ENCODE measurements at regions not wholly inside any gene's neighbourhood (a gene's known extent, or its start where the extent isn't known, plus 50 kb on each side); places are given as distances from the start of the nearest gene placed in this dataset.
"Not testable (repeated sequence)": the region's sequence is repeated elsewhere in the genome, so short reads cannot be mapped to it uniquely, and the experiment has no call there.

DNA sequence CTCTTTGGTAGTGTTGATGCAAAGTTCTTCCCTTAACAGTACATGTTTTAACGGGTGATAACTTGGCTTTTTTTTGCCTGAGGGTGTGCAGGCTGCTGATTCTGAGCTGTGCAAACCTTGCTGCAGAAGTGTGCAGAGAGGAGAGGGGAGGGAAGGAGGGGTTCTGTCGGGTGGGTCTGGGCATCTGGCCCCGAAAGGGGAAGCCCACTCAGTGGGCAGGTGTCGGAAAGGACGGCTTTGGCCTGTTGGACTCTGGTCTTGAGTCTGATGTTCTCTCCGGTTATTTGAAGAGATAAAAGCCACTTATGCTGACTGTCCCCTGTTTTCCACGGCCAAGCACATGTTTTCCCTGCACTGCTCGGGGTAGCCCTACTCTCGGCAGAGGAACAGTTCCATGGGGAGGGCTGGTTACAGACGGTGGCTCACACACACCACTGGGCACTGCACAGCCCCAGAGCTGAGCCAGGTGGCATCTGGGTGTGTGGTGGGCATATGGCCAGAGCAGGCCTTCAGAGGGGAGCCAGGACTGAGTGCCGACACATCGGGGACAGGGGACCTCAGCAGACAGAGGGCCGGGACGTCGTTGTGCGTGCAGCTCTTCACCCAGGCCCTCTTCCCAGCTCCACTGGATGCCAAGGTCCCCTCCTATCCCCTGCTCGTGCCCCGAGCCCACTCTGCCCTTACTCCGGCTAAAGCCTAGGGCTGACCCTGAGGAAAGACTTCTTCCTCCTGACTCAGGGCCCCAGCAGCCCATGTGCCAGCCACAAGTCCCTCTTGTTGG lies 93.2 kb downstream of the TEX29 start:
- no peak for DNase-seq

DNA sequence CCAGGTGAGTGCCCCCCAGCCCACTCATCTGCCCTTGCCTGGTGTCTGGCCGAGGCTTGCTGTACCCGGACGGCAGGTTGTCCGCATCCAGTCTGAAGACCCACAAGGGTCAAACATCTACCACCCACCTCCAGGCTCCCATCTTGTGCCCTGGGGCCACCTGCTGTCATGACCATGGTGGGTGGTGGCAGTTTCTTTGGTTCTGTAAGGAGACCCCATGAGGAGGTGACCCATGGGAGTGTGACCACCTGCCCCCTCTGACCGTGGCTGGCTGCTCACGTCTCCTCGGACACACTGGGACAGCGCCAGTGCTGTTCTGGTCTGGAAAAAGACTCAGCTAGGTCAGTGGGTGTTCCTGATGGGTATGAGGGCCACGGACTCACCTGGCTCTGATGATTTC lies 93.9 kb downstream of the TEX29 start:
- no peak for DNase-seq

DNA sequence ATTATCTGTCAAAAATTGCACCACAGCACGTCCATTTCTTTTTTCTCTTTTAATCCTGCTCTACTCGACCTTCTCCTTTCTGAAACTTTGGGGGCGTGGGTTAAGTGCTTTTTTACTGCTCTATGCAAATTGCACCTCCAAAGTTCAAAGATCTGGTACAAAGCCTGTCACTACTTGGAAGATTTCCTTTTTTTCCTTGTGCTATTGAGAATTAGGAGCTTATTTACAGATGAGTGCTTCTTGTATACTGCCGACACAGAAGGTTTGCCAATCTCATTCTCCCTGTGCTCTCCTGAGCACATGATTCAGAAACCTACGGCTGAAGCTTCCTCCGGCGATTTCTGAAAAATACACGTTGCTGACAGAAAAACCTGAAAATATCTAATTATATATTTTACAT lies 94.8 kb downstream of the TEX29 start:
- no peak for DNase-seq

DNA sequence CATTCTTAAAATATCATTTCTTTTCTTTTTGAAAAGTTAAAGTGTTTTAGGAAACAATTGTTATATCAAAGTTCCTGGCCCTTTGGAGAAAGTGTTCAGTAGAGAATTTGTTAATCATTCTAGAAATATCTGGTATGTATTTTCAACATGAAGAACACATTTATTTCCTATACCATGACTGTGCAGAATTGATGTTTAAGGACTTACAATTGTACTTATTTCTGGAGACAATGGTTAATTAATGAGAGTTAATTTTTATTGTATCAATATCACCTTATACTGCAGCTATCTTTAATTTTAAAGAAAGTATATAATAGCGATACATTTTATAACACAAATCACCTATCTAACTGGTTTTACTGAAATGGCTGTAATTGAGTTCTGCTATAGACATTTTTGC lies 95.3 kb downstream of the TEX29 start:
- no peak for DNase-seq

DNA sequence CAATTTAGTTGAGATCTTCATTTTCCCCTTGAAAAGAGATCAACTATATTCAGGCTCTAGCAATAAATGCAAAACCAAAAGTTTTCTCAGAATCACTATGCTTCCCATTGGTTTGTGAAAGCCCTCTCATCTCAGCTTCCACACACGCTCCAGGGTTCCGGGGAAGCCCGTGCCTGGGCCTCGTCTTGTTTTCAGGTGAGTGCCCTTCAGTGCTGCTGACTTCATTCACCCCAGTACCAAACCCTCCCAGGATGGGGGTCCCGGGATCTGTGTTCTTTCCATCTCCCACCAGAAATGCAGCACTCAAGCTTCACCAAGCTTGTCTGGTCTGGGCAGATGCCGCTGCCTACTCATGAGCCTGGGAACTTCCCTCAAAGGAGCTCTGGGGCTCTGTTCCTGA lies 97.7 kb downstream of the TEX29 start:
- DNase-seq = no peak

DNA sequence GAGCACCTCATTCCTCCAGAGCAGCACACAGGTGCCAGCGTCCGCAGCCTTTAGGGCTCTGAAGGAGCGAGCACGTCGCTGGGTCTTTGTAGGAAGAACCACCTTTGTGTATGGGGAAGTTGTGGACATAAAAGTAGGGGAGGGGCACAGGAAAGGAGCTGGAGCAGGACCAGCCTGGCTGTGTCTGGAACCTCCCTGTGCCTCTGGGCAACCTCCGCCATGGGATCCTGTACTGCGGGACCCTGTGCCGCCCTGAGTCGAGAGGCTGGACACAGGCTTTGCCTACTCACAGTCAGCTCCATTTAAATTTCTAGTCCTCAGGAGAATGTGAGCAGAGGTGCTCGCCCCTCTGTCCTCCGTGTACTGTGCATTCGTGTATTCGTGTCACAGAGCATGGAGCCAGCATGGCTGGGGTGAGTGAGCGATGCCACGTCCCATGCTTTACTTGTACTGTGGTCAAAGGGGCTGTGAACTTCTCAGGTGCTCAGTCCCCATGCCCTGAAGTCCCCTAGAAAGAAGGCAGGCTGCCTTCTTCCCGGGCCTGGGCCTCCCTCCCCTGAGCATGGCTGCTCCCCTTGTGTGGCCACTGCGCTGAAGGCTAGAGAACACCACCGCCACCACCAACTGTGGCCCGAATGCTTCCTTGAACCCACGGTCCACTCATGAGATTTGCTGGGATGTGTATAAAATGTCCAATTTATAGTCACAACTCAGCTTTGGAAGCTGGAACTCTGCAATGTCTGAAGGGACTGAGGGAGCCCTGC lies 99.9 kb downstream of the TEX29 start:
- DNase-seq = no peak

DNA sequence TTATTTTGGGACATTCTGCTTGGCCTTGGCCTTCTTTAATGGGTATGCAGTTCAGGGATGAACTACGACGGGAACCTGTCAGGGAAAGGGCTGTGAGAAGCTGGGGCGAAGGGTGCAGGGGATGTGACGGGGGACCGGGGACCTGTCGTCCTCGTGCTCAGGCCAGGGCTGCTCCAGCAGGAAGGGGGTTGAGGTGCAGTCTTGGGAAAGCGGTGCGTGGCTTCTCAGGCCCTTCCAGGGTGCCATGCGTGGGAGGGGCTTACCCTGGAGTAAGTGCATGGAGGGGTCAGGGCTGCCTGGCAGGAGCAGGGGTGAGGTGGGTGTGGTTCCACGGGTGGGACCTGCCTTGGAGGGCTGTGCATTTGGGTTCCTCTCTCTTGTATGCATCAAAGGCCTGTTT lies 100.8 kb downstream of the TEX29 start:
- no peak for DNase-seq

DNA sequence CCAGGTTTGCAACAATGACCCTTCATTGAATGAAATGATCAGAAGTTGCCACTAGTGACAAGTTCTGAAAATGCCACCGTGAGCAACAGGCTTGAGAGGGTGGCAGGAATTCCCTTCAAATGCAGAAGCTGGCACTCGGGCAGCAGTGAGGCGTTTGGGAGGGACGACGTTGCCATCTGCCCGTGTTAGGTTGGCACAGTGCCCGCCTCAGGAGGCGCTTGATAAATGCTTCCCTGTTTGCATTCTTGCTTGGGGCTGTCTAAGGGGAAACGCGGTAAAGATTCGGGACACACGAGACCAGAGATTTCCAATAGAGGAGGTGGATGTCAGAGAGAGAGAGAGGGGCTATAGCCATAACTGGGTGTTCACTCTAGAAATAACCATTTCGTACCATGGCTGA lies 101.9 kb downstream of the TEX29 start:
- DNase-seq = no peak

DNA sequence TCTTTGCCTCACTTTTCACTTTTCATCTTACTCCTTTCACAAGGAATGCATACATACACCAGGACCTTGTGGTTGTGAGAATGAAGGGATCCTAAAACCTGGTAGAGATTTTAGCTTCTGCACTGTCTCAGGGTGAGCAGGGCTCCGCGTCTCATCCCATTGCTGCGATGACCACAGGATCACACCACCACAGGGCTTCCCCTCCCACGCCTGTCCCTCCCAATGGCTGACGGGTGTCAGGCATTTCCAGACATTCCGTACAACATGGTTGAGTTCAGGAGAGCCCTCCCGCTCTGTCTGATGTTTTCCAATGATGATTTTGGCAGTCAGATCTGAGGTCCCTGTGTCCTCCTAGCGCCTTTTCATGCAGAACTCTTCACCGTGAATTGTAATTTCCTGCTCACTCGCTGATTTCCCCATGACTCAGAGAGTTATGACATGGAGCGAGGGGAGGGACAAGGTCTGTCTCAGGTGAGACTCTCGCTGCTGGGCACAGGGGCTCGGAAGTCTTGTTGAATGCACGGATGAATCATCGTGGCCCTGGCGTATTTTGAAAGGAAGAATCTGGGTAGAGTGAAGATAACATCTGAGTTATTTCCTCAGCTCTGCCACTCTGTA lies 102.8 kb downstream of the TEX29 start:
- no peak for DNase-seq

DNA sequence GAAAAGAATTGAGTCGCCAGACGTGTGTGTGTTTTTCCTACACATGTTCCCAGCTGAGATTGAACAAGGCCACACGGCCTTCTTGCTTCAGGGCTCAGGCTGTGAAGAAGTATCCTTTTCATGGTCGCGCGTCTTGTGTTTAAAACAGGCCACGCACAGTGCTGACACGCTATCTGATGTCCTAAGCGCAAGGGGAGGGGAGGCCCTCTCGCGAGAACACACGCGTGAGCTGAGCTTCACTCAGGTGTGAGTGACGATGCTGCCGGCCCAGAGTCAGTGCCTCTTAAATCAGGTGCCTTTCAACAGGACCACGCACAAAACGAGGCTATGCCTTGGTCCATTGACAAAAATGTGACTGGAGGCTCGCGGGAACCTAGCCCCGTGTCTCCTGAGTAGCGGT lies 103.7 kb downstream of the TEX29 start:
- no peak for DNase-seq

DNA sequence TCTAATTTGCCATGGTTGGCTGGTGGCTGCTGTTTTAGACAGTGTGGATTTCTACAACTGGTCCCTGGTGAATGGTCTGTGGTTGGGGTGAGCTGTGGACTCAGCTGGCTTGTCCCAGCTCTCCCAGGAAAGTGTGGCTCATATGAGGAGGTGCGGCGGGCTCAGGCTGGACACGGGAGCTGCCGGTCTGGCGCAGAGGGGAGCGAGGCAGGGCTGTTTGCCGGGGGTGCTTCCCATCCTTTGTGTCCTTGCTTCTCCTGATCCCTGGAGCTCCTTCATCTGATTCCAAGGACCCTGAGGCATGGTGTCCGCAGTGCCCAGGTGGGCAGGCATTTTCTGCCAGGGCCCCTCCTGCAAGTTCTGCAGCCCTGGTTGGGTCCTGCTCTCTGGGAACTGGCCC lies 104.9 kb downstream of the TEX29 start:
- DNase-seq = no peak

DNA sequence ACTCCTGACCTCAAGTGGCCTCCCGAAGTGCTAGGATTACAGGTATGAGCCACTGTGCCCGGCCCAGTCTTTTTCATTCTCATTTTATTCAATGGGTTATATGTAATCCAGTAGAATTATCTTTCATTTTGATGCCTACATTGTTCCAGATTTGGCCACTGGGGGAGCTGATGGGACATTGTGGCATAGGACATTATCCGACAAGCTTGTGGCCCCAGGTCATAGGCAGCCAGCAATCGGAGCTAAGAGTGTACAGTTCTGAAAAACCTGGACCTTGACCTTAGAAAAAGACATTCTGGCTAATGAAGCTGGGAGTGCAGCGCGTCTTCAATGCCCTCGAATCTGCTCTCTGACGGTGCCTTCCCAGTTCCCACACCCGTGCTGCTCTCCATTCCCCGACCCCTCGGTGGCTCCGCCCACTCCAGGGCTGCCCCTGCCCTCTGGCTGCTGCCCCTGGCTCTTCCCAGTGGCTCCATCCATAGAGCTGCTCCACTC lies 108.7 kb downstream of the TEX29 start:
- DNase-seq = peak; percentile 2

DNA sequence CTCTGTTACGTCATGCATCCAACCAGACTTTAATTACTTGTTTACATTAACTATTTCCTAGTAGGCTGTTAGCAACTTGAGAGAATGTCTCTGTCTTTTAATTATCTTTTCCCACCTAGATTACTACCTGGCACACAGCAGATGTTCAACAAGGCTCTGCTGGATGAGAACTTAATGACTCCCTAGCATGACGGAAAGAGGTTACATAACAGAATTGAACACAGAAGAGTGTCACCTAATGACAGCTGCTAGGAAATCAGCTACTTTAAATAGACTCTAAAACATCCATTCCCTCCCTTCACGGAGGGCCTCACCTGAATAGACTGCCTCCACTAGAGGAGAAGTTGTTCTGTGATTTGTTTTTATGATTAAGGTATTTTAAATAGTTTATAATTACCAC lies 110.8 kb downstream of the TEX29 start:
- DNase-seq = no peak

DNA sequence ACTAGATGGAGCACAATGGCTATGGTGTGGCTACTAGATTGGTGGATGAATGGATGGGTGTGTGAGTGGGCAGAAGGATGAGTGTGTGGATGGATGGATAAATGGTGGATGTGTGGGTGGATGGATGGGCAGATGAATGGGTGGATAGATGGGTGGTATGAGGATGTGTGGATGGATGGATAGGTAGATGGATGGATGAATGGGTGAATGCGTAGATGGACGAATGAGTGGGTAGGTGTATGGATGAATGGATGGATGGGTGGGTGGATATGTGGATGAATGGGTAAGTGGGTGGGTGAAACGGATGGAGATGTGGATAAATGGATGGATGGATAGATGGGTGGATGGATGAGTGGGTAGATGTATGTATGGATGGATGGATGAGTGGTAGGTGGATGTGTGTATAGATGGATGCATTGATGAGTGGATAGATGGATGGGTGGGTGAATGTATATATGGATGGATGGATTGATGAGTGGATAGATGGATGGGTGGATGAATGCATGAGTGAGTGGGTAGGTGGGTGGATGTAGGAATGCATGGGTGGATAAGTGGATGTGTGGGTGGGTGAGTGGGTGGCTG lies 114.2 kb downstream of the TEX29 start:
- DNase-seq = no peak

DNA sequence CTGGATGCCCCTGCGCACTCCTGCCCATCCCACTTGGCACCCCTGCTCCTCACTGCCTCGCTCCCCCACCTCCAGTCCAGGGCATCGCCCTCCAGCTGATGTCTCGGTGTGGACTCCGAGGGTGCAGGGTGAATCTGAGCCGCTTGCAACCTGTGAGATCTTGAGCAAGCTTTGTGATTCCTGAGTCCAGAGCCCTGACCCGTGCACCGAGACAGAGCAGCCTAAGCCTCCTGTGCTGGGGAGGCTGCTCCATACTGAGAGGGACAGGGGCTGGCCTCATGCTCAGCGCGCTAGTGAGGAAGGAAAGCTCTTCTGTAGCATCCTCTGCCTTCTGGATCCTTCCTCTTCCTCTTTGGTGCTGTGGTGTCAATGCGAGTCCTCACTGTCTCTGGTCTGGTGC lies 116.0 kb downstream of the TEX29 start:
- no peak for DNase-seq

DNA sequence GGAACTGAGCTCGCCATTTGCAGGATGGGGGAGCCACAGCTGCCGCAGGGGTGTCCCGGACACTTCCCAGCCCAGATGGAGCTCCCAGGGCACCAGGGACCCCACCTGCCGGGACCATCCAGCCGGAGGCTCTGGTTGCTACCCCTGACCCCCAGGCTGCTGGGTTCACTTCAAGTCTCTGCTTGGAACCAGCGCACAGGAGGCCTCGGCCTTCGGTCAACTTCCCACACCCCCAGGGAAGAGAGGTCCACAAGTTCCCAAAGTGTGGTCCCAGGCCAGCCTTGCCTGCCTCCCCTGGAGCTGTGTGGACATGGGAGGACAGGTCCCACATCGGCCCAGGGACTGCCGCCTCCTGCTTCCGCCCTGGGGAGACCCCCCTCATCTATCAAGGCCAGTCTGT lies 117.0 kb downstream of the TEX29 start:
- no peak for DNase-seq

DNA sequence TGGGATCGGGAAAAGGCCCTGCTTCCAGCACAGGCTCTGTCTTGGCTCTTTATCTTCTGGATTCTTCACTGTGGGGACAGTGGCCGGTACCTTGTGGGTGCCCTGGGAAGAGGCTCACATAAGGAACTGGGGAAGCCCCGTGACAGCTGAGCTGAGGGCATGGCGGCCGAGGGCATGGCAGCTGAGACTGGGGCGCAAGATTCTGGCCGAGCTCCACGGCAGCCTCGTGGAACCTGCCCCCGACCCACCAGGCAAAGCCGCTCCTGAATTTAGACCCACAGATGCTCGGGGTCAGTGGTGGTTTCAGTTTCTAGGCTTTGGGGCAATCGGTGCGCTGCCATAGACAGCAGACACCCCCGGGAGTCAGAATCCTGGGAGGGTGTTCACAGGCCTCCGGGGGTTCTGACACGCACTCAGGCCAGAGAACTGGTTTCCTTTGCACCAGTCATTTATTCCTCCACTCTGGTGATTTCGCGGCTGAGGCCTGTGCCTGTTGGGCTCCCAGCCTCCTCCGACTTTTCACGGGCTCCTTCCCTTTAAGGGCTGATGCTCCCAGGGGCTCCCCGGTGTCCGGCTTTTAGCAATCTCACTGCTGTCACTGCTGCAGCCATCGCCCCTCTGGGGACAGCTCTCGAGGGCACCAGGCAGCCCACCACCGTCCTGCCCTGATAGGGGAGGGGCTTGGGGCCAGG lies 117.6 kb downstream of the TEX29 start:
- DNase-seq = no peak

DNA sequence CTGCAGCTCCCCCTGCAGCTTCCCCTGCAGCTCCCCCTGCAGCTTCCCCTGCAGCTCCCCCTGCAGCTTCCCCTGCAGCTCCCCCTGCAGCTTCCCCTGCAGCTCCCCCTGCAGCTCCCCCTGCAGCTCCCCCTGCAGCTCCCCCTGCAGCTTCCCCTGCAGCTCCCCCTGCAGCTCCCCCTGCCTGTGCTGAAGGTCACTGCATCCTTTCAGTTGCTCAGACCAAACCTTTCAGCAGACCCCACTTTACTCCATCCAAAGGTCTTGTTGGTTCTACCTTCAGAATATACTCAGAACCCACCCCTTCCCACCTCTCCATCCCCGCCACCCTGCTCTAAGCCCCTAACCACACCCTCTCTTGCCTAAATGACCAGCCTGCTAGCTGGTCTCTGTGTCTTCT lies 120.0 kb downstream of the TEX29 start:
- not testable (repeated sequence) for DNase-seq

DNA sequence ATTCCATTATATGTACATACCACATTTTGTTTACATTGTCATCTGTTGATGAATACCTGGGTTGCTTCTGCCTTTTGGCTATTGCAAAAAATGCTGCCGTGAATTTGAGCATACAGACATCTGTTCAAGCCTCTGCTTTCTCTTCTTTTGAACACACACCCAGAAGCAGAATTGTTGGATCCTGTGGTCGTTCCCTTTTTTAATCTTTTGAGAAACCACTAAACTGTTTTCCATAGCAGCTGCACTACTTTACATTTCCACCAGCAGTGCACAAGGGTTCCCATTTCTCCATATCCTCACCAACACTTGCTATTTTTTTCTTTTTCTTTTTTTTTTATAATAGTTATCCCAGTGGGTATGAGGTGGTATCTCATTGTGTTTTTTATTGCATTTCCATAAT lies 123.5 kb downstream of the TEX29 start:
- DNase-seq = no peak

DNA sequence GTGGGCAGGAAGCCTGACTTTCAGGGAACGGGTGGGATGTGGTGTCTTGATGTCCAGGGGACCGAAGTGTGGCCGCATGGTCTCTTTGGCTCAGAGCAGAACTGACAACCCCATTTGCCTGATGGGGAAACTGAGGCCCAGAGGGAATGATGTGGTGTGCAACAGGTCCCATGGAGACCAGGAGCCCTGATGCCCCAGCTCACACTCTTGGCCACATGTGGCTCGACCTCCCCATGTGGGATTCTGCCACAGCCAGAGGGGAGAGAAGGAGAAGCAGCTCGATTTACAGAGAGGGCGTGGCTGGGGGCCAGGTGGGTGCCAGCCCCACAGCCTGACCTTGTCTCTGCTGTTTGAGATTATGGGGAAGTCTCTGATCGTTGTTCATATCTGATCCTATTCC lies 128.1 kb downstream of the TEX29 start:
- no peak for DNase-seq

DNA sequence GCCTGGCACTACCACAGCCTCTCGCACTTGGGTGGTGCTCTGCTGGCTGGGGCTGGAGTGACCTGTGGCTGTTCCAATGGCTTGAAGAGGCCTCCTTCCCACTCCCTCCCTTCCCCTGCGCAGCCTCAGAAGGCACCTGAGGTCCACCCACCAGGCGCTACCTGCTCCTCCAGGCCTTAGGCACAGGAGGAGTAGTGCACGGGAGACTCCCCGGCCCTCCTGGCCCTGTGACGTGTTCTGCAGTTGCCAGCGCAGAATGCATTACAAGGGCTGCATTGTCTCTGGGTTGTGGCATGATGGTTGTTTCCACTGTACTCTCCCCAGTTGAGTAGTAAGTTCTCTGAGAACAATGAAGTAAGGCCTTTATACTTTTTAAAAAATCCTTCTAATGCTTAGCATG lies 128.6 kb downstream of the TEX29 start:
- no peak for DNase-seq

DNA sequence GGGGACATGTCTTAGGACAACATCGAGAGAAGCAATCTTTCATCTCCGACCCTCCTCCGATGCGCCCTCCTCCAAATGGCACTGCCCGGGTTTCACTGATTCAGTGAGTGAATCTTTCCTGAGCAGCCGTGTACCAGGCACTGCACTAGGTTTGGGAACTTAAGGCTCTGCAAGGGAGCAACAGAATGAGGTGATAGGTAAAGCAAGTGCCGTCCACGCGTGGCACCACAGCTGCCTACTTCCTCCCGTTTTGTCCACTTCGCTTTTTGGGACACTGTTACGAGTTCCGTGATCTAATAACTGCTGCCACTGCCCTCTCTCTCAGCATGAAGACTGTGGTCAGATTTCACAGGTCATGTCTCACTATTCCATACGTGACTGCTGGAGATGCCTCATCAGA lies 131.0 kb downstream of the TEX29 start:
- no peak for DNase-seq

Data from HCEC 1CT (cell line).